DMS 273 (cell line): ENCODE measurements at regions not wholly inside any gene's neighbourhood (a gene's known extent, or its start where the extent isn't known, plus 50 kb on each side); places are given as distances from the start of the nearest gene placed in this dataset.

ENCODE experiments used
- DNase-seq: peaks from one replicate; lab custom pipeline; 2025; ENCODE audit not compliant: unreplicated experiment; lab: John Stamatoyannopoulos, UW

GRCh38 chr9:18020121-18020745 lies 441.4 kb downstream of the SH3GL2 start:
- no peak for DNase-seq

- DNase-seq, result no peak
Observed at GRCh38 chr9:18022642-18023041, 443.8 kb downstream of the SH3GL2 start.

GRCh38 chr9:18023332-18023731 lies 444.5 kb downstream of the SH3GL2 start:
- no peak for DNase-seq

- no peak for DNase-seq
Observed at GRCh38 chr9:18032636-18033035, 441.3 kb upstream of the ADAMTSL1 start.

- no peak for DNase-seq
Observed at GRCh38 chr9:18036422-18037187, 437.3 kb upstream of the ADAMTSL1 start.

- DNase-seq, result peak; percentile 43
Observed at GRCh38 chr9:18037981-18038380, 436.0 kb upstream of the ADAMTSL1 start.

GRCh38 chr9:18040327-18040726 lies 433.6 kb upstream of the ADAMTSL1 start:
- no peak for DNase-seq

GRCh38 chr9:18043978-18044377 lies 430.0 kb upstream of the ADAMTSL1 start:
- DNase-seq, result no peak

GRCh38 chr9:18045326-18045725 lies 428.6 kb upstream of the ADAMTSL1 start:
- no peak for DNase-seq

- no peak for DNase-seq
Observed at GRCh38 chr9:18046068-18046467, 427.9 kb upstream of the ADAMTSL1 start.

- DNase-seq, result no peak
Observed at GRCh38 chr9:18051638-18052037, 422.3 kb upstream of the ADAMTSL1 start.

GRCh38 chr9:18052060-18052459 lies 421.9 kb upstream of the ADAMTSL1 start:
- no peak for DNase-seq

GRCh38 chr9:18056269-18056992 lies 417.5 kb upstream of the ADAMTSL1 start:
- DNase-seq, result no peak

GRCh38 chr9:18056993-18057369 lies 417.0 kb upstream of the ADAMTSL1 start:
- DNase-seq, result no peak

GRCh38 chr9:18058564-18059442 lies 415.1 kb upstream of the ADAMTSL1 start:
- DNase-seq, result peak; percentile 1

- DNase-seq, result no peak
Observed at GRCh38 chr9:18059447-18059846, 414.5 kb upstream of the ADAMTSL1 start.

- peak; percentile 39 for DNase-seq
Observed at GRCh38 chr9:18060269-18060934, 413.6 kb upstream of the ADAMTSL1 start.

- DNase-seq, result no peak
Observed at GRCh38 chr9:18061332-18061731, 412.6 kb upstream of the ADAMTSL1 start.

- no peak for DNase-seq
Observed at GRCh38 chr9:18061856-18062255, 412.1 kb upstream of the ADAMTSL1 start.

GRCh38 chr9:18063856-18064390 lies 410.0 kb upstream of the ADAMTSL1 start:
- no peak for DNase-seq
